Panc1 (cell line): ENCODE measurements at regions not wholly inside any gene's neighbourhood (a gene's known extent, or its start where the extent isn't known, plus 50 kb on each side); places are given as distances from the start of the nearest gene placed in this dataset.

Experiments used
- ATAC-seq: fragments of 200-7000 bp; cut with Tn5 transposase; 2 replicates; pipeline ENCODE4 v1.9.1; 2020; ENCODE audit warnings: mild to moderate bottlenecking, moderate library complexity
- BruUV-seq: library from RNA; stranded (reverse); fragments of 400-500 nt; replicated peaks from 2 replicates; lab custom pipeline; 2021; lab: Mats Ljungman, UMichigan
- CTCF ChIA-PET: fragments of 300-600 bp; sonication (Branson Sonifier 250); formaldehyde crosslinking; loops from one replicate; lab custom pipeline; 2022; ENCODE audit warnings: antibody characterized with exemption; lab: Charles Lee
- POLR2A ChIA-PET: fragments of 300-600 bp; sonication (Branson Sonifier 250); formaldehyde crosslinking; loops from one replicate; lab custom pipeline; 2022; ENCODE audit warnings: antibody characterized with exemption; lab: Charles Lee
- DNase-seq: peaks from one replicate; pipeline ENCODE4 v3.0.0-alpha.2; 2010; ENCODE audit warnings: low read depth, low spot score
- H3K27ac ChIP-seq: 2 replicates; pipeline ENCODE4 v1.5.1; 2011; ENCODE audit warnings: mild to moderate bottlenecking, low read length, inconsistent platforms
- H3K27me3 ChIP-seq: fragments of 200-500 bp; sonication (Bioruptor generic); 2 replicates; pipeline ENCODE4 v1.6.0; 2014; ENCODE audit warnings: low read length, inconsistent platforms; ENCODE audit not compliant: control insufficient read depth, insufficient read depth
- H3K36me3 ChIP-seq: fragments of 200-500 bp; sonication (Bioruptor generic); 2 replicates; pipeline ENCODE4 v1.5.1; 2014; ENCODE audit warnings: inconsistent platforms, mild to moderate bottlenecking, low read length, moderate library complexity; ENCODE audit not compliant: control insufficient read depth, insufficient read depth
- H3K4me1 ChIP-seq: 2 replicates; pipeline ENCODE4 v1.5.1; 2011; ENCODE audit warnings: inconsistent platforms, mild to moderate bottlenecking, low read length, moderate library complexity; ENCODE audit not compliant: control insufficient read depth, insufficient read depth
- H3K4me3 ChIP-seq, 2 experiments: 2 replicates each; pipeline ENCODE4 v1.5.1; 2011 to 2012; ENCODE audit warnings: low read depth in 2 of 2, low read length in 2 of 2, mild to moderate bottlenecking in 2 of 2, inconsistent platforms in 1 of 2, moderate library complexity in 1 of 2
- H3K9me3 ChIP-seq: fragments of 200-500 bp; sonication (Bioruptor generic); 2 replicates; pipeline ENCODE4 v1.5.1; 2014; ENCODE audit warnings: low read depth, mild to moderate bottlenecking, inconsistent platforms, low read length, moderate library complexity; ENCODE audit not compliant: control insufficient read depth, insufficient read depth
- POLR2AphosphoS5 ChIP-seq: IDR thresholded peaks from 2 replicates; pipeline ENCODE4 v1.6.1; 2012; ENCODE audit warnings: mild to moderate bottlenecking, low read depth, low read length, moderate library complexity
- SIN3A ChIP-seq: IDR thresholded peaks from 2 replicates; pipeline ENCODE4 v1.6.1; 2012; ENCODE audit warnings: low read depth, mild to moderate bottlenecking, low read length, moderate library complexity, borderline replicate concordance; ENCODE audit not compliant: insufficient read depth
- TCF7L2 ChIP-seq: IDR thresholded peaks from 2 replicates; pipeline ENCODE4 v1.6.1; 2011; ENCODE audit warnings: mild to moderate bottlenecking, low read depth, low read length, inconsistent platforms
- in situ Hi-C: cut with HindIII; loops from 2 replicates; pipeline ENCODE4 v1.10.0; 2016; ENCODE audit warnings: low sequenced_read_pairs, low pct_unique_long_range_greater_than_20kb
- intact Hi-C: fragments of 100-400 bp; cut with micrococcal nuclease; formaldehyde crosslinking; loops from one replicate; pipeline ENCODE4 v1.10.0; 2022; ENCODE audit not compliant: unreplicated experiment
- TF ChIP-seq, protein P1 (sequence below): fragments of 450-650 bp; IDR thresholded peaks from 2 replicates; pipeline ENCODE4 v1.5.1; 2017; ENCODE audit warnings: mild to moderate bottlenecking
- TF ChIP-seq, protein P2 (sequence below), 2 experiments: IDR thresholded peaks; 2 replicates each; pipeline ENCODE4 v1.6.1; 2011 to 2012; ENCODE audit warnings: low read depth in 2 of 2, control low read depth in 1 of 2, low read length in 1 of 2, mild to moderate bottlenecking in 1 of 2, moderate library complexity in 1 of 2; ENCODE audit not compliant: insufficient read depth in 1 of 2

DNA sequence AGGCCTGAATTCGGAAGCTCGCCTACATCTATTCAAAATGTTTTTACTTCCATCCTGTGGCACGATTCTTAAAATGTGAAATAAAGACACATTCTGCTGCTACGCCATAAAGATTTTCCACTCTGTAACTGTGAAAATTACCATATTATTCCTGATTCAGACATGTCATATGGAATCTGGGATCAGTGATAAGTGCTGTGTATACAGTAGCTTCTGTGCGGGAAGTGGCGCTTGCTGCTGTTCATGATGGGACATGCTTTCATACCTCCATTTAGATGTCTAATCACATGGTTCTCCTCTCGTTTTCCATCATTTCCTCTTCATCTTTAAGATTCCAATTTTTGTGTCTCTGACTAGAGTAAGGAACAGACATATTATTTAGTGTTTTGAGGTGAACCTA lies 163.2 kb downstream of the TMEM182 start:
- Histone ChIP-seq H3K9me3 (no peaks in the 10 kb centered on the region), H3K4me3 (no peak overlapping the region), H3K4me1 (no peaks in the 10 kb centered on the region), H3K27me3 (no peaks in the 10 kb centered on the region), H3K27ac (no peak overlapping the region), H3K36me3 (no peaks in the 10 kb centered on the region)
- DNase-seq (no peak), ATAC-seq (no peak)
- TF ChIP-seq, protein P1, sequence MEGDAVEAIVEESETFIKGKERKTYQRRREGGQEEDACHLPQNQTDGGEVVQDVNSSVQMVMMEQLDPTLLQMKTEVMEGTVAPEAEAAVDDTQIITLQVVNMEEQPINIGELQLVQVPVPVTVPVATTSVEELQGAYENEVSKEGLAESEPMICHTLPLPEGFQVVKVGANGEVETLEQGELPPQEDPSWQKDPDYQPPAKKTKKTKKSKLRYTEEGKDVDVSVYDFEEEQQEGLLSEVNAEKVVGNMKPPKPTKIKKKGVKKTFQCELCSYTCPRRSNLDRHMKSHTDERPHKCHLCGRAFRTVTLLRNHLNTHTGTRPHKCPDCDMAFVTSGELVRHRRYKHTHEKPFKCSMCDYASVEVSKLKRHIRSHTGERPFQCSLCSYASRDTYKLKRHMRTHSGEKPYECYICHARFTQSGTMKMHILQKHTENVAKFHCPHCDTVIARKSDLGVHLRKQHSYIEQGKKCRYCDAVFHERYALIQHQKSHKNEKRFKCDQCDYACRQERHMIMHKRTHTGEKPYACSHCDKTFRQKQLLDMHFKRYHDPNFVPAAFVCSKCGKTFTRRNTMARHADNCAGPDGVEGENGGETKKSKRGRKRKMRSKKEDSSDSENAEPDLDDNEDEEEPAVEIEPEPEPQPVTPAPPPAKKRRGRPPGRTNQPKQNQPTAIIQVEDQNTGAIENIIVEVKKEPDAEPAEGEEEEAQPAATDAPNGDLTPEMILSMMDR, result no peak
- TF ChIP-seq SIN3A (no peak), POLR2AphosphoS5 (no peak), TCF7L2 (no peak)
- TF ChIP-seq, protein P2, sequence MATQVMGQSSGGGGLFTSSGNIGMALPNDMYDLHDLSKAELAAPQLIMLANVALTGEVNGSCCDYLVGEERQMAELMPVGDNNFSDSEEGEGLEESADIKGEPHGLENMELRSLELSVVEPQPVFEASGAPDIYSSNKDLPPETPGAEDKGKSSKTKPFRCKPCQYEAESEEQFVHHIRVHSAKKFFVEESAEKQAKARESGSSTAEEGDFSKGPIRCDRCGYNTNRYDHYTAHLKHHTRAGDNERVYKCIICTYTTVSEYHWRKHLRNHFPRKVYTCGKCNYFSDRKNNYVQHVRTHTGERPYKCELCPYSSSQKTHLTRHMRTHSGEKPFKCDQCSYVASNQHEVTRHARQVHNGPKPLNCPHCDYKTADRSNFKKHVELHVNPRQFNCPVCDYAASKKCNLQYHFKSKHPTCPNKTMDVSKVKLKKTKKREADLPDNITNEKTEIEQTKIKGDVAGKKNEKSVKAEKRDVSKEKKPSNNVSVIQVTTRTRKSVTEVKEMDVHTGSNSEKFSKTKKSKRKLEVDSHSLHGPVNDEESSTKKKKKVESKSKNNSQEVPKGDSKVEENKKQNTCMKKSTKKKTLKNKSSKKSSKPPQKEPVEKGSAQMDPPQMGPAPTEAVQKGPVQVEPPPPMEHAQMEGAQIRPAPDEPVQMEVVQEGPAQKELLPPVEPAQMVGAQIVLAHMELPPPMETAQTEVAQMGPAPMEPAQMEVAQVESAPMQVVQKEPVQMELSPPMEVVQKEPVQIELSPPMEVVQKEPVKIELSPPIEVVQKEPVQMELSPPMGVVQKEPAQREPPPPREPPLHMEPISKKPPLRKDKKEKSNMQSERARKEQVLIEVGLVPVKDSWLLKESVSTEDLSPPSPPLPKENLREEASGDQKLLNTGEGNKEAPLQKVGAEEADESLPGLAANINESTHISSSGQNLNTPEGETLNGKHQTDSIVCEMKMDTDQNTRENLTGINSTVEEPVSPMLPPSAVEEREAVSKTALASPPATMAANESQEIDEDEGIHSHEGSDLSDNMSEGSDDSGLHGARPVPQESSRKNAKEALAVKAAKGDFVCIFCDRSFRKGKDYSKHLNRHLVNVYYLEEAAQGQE (IDR thresholded peaks at IDR 0.05; ENCODE audit: insufficient read depth in 1 of 2, low read depth in 2 of 2, low read length in 1 of 2), result no peak
- POLR2A ChIA-PET, result no interaction called here
- CTCF ChIA-PET, result no interaction called here
- no TSS peak for BruUV-seq
- in situ Hi-C loops (no loop called here), intact Hi-C loops (no loop called here)

DNA sequence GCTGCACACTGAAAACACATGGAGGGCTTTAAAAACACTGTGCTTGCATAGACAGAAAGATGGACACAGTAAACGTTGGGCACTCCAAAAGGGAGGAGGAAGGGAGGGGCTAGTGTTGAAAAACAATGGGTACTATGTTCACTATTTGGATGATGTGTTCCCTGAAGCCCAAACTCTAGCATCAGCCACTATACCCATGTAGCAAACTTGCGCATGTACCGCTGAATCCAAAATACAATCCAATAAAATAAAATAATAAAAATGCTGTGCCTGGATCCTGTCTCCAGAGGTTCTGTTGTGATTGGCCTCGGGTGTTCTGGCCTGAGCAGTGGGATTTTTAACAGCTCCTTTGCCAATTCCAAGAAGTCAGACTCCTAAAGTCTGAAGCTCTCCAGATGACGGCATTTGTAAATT lies 166.0 kb downstream of the TMEM182 start:
- DNase-seq (no peak), ATAC-seq (no peak)
- ChIA-PET POLR2A (no interaction called here), CTCF (no interaction called here)
- no peak overlapping the region for H3K27ac ChIP-seq
- intact Hi-C loops, result no loop called here
- no peaks in the 10 kb centered on the region for H3K36me3 ChIP-seq
- no peaks in the 10 kb centered on the region for H3K4me1 ChIP-seq
- H3K27me3 ChIP-seq, result no peaks in the 10 kb centered on the region
- BruUV-seq, result no TSS peak
- TF ChIP-seq, protein P1, result no peak
- no peak for TF ChIP-seq TCF7L2
- TF ChIP-seq, protein P2 (IDR thresholded peaks at IDR 0.05; ENCODE audit: insufficient read depth in 1 of 2, low read depth in 2 of 2, low read length in 1 of 2), result no peak
- no peak for TF ChIP-seq SIN3A
- TF ChIP-seq POLR2AphosphoS5, result no peak
- H3K9me3 ChIP-seq, result no peaks in the 10 kb centered on the region
- no peak overlapping the region for H3K4me3 ChIP-seq
- in situ Hi-C loops, result no loop called here
